HEK293T (cell line): ENCODE measurements at regions not wholly inside any gene's neighbourhood (a gene's known extent, or its start where the extent isn't known, plus 50 kb on each side); places are given as distances from the start of the nearest gene placed in this dataset.

Source experiments
- CTCF ChIA-PET: fragments of 350-600 bp; formaldehyde crosslinking; extraction: SDS; loops from one replicate; lab custom pipeline; 2021; ENCODE audit warnings: antibody characterized with exemption, inconsistent platforms; lab: Yijun Ruan, JAX
- POLR2A ChIA-PET: fragments of 350-600 bp; formaldehyde crosslinking; extraction: SDS; loops from one replicate; lab custom pipeline; 2020; ENCODE audit warnings: antibody characterized with exemption, inconsistent platforms; lab: Yijun Ruan, JAX
- DNase-seq: peaks from one replicate; pipeline ENCODE4 v3.0.0; 2012; ENCODE audit warnings: mixed read lengths; ENCODE audit errors: extremely low spot score
- ARNT ChIP-seq: fragments of 450-650 bp; IDR thresholded peaks from 2 replicates; pipeline ENCODE4 v1.6.1; 2017; ENCODE audit warnings: mild to moderate bottlenecking
- BHLHE40 ChIP-seq: fragments of 450-650 bp; IDR thresholded peaks from 2 replicates; pipeline ENCODE4 v1.6.1; 2016; ENCODE audit warnings: mild to moderate bottlenecking, moderate library complexity, borderline replicate concordance
- CTBP1 ChIP-seq: fragments of 450-650 bp; IDR thresholded peaks from 2 replicates; pipeline ENCODE4 v1.6.1; 2016; ENCODE audit warnings: borderline replicate concordance
- ELF4 ChIP-seq: fragments of 450-650 bp; IDR thresholded peaks from 2 replicates; pipeline ENCODE4 v1.6.1; 2017; ENCODE audit warnings: antibody characterized with exemption
- FOXA1 ChIP-seq: fragments of 450-650 bp; IDR thresholded peaks from 2 replicates; pipeline ENCODE4 v1.6.1; 2016; ENCODE audit warnings: mild to moderate bottlenecking
- FOXK2 ChIP-seq: fragments of 450-650 bp; IDR thresholded peaks from 2 replicates; pipeline ENCODE4 v1.6.1; 2016; ENCODE audit warnings: mild to moderate bottlenecking
- FOXM1 ChIP-seq: fragments of 450-650 bp; IDR thresholded peaks from 2 replicates; pipeline ENCODE4 v1.6.1; 2017; ENCODE audit warnings: mild to moderate bottlenecking, borderline replicate concordance
- HDGF ChIP-seq: fragments of 450-650 bp; IDR thresholded peaks from 2 replicates; pipeline ENCODE4 v1.6.1; 2017; ENCODE audit warnings: antibody characterized with exemption, borderline replicate concordance
- L3MBTL2 ChIP-seq: fragments of 450-650 bp; conservative IDR thresholded peaks from 2 replicates; pipeline ENCODE4 v1.6.1; 2016; ENCODE audit warnings: mild to moderate bottlenecking
- LEF1 ChIP-seq: fragments of 450-650 bp; IDR thresholded peaks from 2 replicates; pipeline ENCODE4 v1.6.1; 2017; ENCODE audit warnings: mild to moderate bottlenecking, borderline replicate concordance
- NFRKB ChIP-seq: fragments of 450-650 bp; IDR thresholded peaks from 2 replicates; pipeline ENCODE4 v1.6.1; 2016; ENCODE audit warnings: mild to moderate bottlenecking, moderate library complexity
- PKNOX1 ChIP-seq: fragments of 450-650 bp; IDR thresholded peaks from 2 replicates; pipeline ENCODE4 v1.6.1; 2016
- SP1 ChIP-seq: fragments of 450-650 bp; IDR thresholded peaks from 2 replicates; pipeline ENCODE4 v1.6.1; 2017
- SUZ12 ChIP-seq: fragments of 450-650 bp; IDR thresholded peaks from 2 replicates; pipeline ENCODE4 v1.6.1; 2016; ENCODE audit warnings: mild to moderate bottlenecking
- TARDBP ChIP-seq: fragments of 450-650 bp; IDR thresholded peaks from 2 replicates; pipeline ENCODE4 v1.6.1; 2016
- ZNF384 ChIP-seq: fragments of 450-650 bp; IDR thresholded peaks from 2 replicates; pipeline ENCODE4 v1.6.1; 2016

DNA sequence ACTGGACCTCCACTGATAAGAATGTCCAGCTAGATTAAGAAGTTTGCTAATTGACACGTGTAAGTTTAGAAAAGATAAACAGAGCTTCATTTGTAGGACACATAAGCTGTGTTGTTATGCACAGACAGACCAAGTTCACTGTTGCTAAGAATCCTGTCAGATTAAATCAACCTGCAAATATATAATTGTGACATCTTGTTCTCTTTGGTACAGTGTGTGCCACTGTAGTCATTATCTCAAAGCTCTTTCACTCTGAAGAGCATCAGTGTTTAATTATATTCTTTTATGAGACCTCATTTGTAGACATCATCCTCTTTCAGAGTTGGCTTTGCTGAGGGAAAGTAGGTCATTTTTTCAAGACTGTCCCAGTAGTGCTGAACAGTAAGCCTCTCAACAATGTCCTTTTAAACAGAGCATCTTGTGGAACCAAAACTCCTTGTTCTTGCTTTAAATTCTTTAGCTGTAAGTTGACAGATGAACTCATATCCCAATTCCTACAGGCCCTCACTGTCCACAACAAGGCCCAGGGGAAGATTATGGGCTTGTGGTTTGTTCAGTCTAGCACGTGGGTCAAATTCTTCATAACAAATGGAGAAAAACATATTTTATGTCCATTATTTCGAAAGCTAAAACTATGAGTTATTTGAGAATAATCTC is 252.4 kb downstream of the HDGFL1 start:
- ChIA-PET CTCF (interaction anchor here (0.9 kb wide), 1 partner anchor 11 kb away, joined by 3 read pairs; no protein-coding TSS in a partner anchor), POLR2A (no interaction called here)
- TF ChIP-seq SP1 (no peak), SUZ12 (no peak), ARNT (no peak), LEF1 (no peak), HDGF (no peak), FOXM1 (no peak), FOXA1 (no peak), NFRKB (no peak), ELF4 (no peak), BHLHE40 (no peak)
- DNase-seq, result no peak

DNA sequence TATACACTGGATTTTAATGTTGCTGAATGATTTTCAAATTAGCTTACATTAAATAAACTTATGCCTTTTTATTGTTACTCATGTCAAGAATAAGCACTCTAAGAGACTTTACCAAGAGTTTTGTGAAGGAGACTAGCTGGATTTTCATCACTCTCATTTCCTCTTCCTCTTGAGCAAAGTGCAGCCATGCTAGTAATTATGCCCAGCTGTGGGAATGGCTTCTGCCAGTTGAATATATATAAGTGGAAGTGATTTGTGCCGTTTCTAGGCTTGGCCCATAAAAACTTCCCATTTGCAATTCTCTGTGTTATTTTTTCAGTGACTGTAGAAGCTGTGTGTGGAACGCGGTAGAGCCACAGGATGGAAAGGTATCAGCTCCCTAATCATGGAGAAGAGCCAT is 255.8 kb downstream of the HDGFL1 start:
- no peak for DNase-seq
- POLR2A ChIA-PET, result no interaction called here

DNA sequence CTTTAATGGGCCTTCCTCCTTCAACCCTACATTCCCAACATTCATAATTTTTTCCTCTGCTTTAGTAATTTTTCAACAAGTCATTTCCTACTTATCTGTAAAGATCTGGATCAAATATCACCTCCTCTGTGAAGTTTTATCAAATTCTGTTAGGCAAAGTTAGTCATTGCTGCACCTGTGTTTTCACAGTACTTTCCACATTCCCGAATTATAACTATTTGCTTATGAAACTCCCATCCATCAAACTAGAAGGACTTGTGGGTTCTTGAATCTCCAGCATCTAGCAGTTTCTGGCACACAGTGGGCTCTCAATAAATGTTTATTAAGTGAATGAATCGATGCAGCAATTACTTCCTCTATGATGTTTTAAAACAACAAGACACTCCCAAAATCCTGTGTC is 257.6 kb downstream of the HDGFL1 start:
- ChIA-PET POLR2A (no interaction called here), CTCF (no interaction called here)
- no peak for TF ChIP-seq TARDBP
- TF ChIP-seq FOXK2, result no peak
- no peak for TF ChIP-seq PKNOX1
- TF ChIP-seq HDGF, result no peak
- no peak for TF ChIP-seq ZNF384
- no peak for TF ChIP-seq ARNT
- no peak for TF ChIP-seq CTBP1
- no peak for TF ChIP-seq ELF4
- TF ChIP-seq NFRKB, result no peak
- TF ChIP-seq SP1, result no peak
- TF ChIP-seq BHLHE40, result no peak
- TF ChIP-seq FOXM1, result no peak
- TF ChIP-seq L3MBTL2, result no peak
- TF ChIP-seq SUZ12, result no peak
- TF ChIP-seq LEF1, result no peak
- no peak for TF ChIP-seq FOXA1
- no peak for DNase-seq

More for the DNA sequence above, 255.8 kb downstream of the HDGFL1 start:
- CTCF ChIA-PET, result no interaction called here
- TF ChIP-seq CTBP1, result no peak
- no peak for TF ChIP-seq FOXK2
- TF ChIP-seq TARDBP, result no peak
- TF ChIP-seq ELF4, result no peak
- TF ChIP-seq NFRKB, result no peak
- TF ChIP-seq HDGF, result no peak
- TF ChIP-seq BHLHE40, result no peak

DNA sequence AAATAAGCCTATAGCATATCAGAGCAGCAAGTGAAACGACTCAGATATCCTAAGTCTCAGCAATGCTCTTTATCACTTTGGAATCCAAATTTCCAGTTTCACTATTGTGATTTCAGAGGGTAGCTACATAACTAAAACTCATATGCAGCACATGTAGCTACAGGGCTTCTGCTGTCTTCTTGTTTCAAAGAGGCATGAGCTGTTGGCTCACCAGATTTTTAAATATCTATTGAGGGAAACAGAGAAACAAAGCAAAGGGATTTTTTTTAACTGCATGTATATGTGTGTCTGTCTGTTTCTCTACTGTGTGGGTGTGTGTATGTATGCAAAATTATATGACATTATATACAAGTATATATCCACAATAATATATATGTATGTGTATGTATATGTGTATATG is 258.4 kb downstream of the HDGFL1 start:
- ChIA-PET POLR2A (no interaction called here), CTCF (no interaction called here)
- TF ChIP-seq LEF1 (no peak), ARNT (no peak), SUZ12 (no peak), PKNOX1 (no peak), ELF4 (no peak), FOXM1 (no peak), FOXA1 (no peak), HDGF (no peak), TARDBP (no peak), NFRKB (no peak), CTBP1 (no peak), ZNF384 (no peak)
- no peak for DNase-seq

GRCh38 chr6:22828179-22829062 is 259.1 kb downstream of the HDGFL1 start:
- ChIA-PET POLR2A (no interaction called here), CTCF (interaction anchor here (0.6 kb wide), 1 partner anchor 117 kb away, joined by 3 read pairs; no protein-coding TSS in a partner anchor)
- DNase-seq, result peak; percentile 66
- TF ChIP-seq LEF1 (no peak), L3MBTL2 (peak; percentile 48), PKNOX1 (0 out of 2 replicates have a peak, but pooled peaks have one; percentile 36), ZNF384 (peak; percentile 61; the same call in 1 of the 2 replicates)

DNA sequence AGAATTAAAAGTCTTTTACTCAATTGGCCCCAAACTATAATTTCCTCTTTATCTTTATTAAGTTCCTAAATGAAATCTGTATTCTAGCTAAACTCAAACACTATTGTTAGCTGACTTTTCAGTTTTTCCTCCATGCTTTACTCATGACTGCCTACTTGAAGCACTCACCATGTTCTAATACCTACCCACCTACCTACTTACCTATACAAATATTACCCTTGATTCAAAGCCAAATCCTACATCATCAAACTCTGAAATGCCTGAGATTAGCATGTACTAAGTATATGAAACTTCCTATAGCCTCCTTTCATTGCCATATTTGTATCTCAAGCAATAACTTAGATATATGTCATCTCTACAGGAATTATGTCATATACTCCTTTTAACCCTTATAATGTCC is 259.7 kb downstream of the HDGFL1 start:
- no peak for DNase-seq
- ChIA-PET POLR2A (no interaction called here), CTCF (interaction anchor here (0.6 kb wide), 1 partner anchor 118 kb away, joined by 3 read pairs; no protein-coding TSS in a partner anchor)
- TF ChIP-seq PKNOX1, result no peak
